Fibroblast of gingiva (primary cell): ENCODE measurements at regions not wholly inside any gene's neighbourhood (a gene's known extent, or its start where the extent isn't known, plus 50 kb on each side); places are given as distances from the start of the nearest gene placed in this dataset.

Experiments used
- DNase-seq: peaks from one replicate; pipeline ENCODE4 v3.0.0-alpha.2; 2011; ENCODE audit warnings: low read depth

DNA sequence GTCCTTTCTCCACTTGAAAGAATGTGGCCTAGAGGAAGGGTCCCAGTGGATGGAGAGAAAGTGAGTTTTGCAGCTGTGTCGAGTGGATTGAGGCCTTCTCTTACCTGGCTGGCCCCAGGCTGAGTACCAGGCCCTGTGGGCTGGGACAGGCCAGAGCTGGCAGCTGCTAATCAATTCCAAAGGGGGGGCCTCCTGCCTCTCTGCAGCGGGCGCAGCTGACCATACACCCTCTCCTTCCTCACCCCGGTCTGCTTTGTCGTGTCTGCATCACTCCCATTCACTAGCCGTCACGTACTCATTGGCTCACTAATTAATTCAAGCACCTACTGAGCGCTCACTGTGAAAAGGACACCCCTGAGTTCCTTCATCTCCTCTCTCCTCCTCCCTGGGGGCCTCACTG, 58.4 kb upstream of the PITX1 start:
- DNase-seq: no peak

DNA sequence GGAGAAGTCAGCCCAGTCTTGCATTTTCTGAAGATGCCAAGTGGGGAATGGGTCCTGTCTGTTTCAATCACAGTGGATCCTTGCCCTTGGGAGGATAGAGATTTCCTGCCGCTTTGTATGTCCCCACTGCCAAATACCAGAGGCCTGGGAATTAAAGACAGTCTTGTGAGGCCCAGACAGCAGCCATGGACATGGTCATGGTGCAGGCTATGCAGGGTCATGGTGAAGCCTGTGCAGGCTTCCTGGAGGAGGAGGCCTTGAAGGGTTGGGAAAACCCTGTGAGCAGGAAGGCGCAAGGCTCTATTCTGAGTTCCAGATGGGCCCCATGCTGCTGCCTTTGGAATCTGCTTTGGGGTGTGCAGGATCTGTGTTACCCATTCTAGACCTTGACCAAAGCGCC, 57.3 kb upstream of the PITX1 start:
- DNase-seq: no peak

DNA sequence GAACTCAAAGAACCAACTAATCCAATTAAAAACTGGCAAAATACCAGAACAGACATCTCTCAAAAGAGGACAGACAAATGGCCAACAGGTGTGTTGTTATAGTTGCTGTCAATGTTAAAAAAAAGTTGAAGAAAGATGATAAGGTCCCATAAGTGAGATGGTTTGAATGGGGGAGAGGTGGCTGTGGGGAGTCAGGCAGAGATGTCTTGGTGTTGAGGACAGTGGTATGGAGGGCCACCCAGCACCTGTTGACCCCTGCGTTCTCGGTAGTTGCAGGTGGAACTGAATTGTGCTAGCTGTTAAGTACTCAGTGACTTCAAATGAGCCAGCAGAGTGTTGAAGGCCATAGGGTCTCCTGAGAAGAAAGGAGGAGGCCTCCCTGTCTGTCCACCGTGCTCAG, 55.9 kb upstream of the PITX1 start:
- no peak for DNase-seq

DNA sequence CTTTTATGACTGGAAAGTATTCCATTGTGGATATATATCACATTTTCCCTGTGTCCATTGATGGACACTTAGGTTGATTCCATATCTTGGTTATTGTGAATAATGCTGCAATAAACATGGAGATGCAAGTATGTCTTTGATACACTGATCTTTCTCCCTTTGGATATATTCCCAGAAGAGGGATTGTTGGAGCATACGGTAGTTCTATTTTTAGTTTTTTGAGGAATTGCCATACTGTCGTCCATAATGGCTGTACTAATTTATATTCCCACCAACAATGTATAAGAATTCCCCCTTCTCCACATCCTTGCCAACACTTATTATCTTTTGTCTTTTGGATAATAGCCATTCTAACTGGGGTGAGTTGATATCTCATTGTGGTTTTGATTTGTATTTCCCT, 54.9 kb upstream of the PITX1 start:
- DNase-seq: no peak

DNA sequence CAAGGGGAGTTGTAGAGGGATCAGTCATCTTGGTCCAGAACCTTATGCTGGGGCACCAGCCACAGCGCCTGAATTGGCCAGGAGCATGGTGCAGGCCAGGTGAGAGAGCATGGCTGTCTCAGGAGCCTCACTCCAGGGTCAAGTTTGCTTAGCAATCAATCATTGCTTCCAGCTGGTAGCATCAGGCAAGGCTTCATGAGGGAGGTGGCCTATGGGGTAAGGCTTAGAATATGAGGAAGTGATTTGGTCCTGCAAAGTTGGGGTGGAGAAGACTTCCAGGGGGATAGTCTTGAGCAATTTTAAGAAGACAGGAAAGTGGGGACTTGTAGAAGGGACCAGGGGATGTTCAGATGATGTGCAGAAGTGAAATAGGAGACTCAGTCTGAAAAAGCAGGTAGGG, 53.9 kb upstream of the PITX1 start:
- no peak for DNase-seq

DNA sequence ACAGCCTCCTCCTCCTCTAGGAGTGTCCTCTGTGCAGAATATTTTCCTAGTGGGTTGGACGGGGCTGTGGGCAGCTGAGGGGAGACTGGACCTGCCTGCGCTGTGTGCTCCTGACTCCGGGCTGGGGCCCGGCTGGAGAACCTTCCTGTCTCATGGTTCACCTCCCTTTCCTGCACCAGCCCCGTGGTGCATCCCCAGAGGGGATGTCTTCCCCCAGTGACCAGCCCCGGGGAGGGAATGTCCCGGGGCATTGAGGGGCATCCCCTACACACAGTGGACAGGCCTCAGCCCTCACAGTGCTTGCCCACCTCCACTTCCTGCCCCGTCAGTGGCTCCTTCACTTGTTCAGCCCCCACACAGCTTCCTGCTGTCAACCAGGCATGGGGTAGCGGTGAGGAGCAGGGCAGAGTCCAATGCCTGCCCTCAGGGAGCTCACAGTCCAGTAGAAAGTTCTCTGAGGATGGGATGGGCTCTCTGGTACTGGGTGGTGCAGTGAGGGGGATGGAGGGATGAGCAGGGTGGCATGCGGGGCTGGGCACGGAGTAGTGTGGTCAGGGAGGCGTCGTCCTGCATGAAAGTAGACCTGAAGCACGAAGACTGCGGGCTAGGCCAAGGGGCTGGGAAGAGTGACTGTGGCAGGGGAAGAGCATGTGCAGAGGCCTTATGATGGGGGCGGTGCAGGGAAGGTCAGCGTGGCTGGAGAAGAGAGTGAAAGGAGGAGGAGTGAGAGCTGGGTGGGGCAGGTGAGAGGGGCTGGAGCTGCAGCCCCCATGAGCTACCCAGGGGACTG, 52.1 kb upstream of the PITX1 start:
- no peak for DNase-seq

DNA sequence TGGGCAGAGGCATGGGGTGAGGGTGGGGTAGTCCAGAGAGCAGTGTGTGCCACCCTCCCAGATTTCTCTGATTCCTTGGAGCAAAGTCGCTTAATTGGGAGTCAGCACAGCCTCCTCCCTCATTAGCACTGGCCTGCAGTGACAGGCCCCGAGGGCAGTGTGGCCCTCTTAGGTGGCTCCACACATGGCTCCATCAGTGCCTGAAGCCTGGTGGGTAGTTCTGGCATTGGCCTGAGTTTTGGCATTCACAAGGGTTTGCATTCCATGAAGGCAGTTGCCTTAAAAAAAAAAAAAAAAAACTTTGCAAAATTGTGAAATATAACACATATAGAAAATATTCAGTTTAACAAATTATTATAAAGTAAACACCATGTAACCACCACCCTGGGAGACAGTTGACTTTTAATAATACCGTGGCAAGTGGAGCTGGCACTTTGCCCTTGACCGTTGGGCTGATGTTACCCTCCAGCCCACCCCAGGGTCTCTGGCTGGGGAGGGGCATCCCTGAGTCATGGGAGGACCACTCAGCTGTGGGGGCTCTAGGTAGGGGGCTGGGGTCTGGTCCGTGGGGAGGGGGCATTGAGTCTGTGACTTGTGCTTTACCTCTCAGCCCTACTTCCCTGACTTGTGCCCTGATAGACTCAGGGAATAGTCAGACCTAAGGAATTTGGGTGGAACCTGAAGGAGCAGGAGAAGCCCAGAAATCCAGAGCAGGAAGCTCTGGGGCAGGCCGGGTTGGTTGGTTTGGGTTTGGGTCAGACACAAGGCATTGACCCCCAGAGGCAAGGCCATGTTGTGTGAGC, 51.3 kb upstream of the PITX1 start:
- no peak for DNase-seq
